ENCODE measurements at regions not wholly inside any gene's neighbourhood (a gene's known extent, or its start where the extent isn't known, plus 50 kb on each side); places are given as distances from the start of the nearest gene placed in this dataset.

GRCh38 chr6:165200178-165200577 is 109.2 kb downstream of the C6orf118 start:
- TF ChIP-seq EP300 (IDR thresholded peaks at IDR 0.05) (no peak), POLR2AphosphoS5 (IDR thresholded peaks at IDR 0.05) (no peak), POLR2A (IDR thresholded peaks at IDR 0.05) (no peak), CTCF (IDR thresholded peaks at IDR 0.05) (no peak)
- Histone ChIP-seq H3K36me3 (no peaks in the 10 kb centered on the region), H3K9me3 (peaks cover 7% of the 10 kb centered on the region), H3K27me3 (no peaks in the 10 kb centered on the region), H3K4me1 (no peaks in the 10 kb centered on the region), H3K4me3 (no peak overlapping the region), H3K27ac (no peak overlapping the region)
- 74% methylated on average over 1 of the region's 1 CpG for WGBS
- DNase-seq (ENCODE audit: low spot score in 2 of 2) = no peak

- H3K4me3 ChIP-seq = no peak overlapping the region
- H3K9me3 ChIP-seq = peaks cover 4% of the 10 kb centered on the region
- TF ChIP-seq EP300 (IDR thresholded peaks at IDR 0.05) (no peak), POLR2AphosphoS5 (IDR thresholded peaks at IDR 0.05) (no peak), POLR2A (IDR thresholded peaks at IDR 0.05) (no peak), CTCF (IDR thresholded peaks at IDR 0.05) (no peak)
- 79% methylated on average over 2 of the region's 2 CpGs for WGBS
- DNase-seq (ENCODE audit: low spot score in 2 of 2) = no peak
- H3K4me1 ChIP-seq = no peaks in the 10 kb centered on the region
- H3K36me3 ChIP-seq = no peaks in the 10 kb centered on the region
- H3K27ac ChIP-seq = no peak overlapping the region
- no peaks in the 10 kb centered on the region for H3K27me3 ChIP-seq
These were observed 117.9 kb downstream of the C6orf118 start for GRCh38 chr6:165191461-165191860.

- Histone ChIP-seq H3K27ac (no peak overlapping the region), H3K4me1 (no peaks in the 10 kb centered on the region), H3K4me3 (no peak overlapping the region), H3K27me3 (no peaks in the 10 kb centered on the region), H3K36me3 (no peaks in the 10 kb centered on the region), H3K9me3 (no peaks in the 10 kb centered on the region)
- no peak for TF ChIP-seq CTCF (IDR thresholded peaks at IDR 0.05)
- TF ChIP-seq POLR2AphosphoS5 (IDR thresholded peaks at IDR 0.05) = no peak
- no peak for TF ChIP-seq EP300 (IDR thresholded peaks at IDR 0.05)
- TF ChIP-seq POLR2A (IDR thresholded peaks at IDR 0.05) = no peak
- DNase-seq (ENCODE audit: low spot score in 2 of 2) = no peak
- WGBS = 80% methylated on average over 9 of the region's 10 CpGs
These were observed 122.8 kb downstream of the C6orf118 start for GRCh38 chr6:165186441-165187205.

- no peaks in the 10 kb centered on the region for H3K4me1 ChIP-seq
- no peak overlapping the region for H3K27ac ChIP-seq
- no peak for DNase-seq (ENCODE audit: low spot score in 2 of 2)
- TF ChIP-seq CTCF (IDR thresholded peaks at IDR 0.05) (no peak), EP300 (IDR thresholded peaks at IDR 0.05) (no peak), POLR2A (IDR thresholded peaks at IDR 0.05) (no peak), POLR2AphosphoS5 (IDR thresholded peaks at IDR 0.05) (no peak)
- no peaks in the 10 kb centered on the region for H3K27me3 ChIP-seq
- H3K36me3 ChIP-seq = no peaks in the 10 kb centered on the region
- WGBS = 77% methylated on average over 5 of the region's 7 CpGs
- no peak overlapping the region for H3K4me3 ChIP-seq
- no peaks in the 10 kb centered on the region for H3K9me3 ChIP-seq
These were observed 123.4 kb downstream of the C6orf118 start for GRCh38 chr6:165186041-165186440.

GRCh38 chr6:165184192-165184979 is 125.0 kb downstream of the C6orf118 start:
- Histone ChIP-seq H3K27me3 (no peaks in the 10 kb centered on the region), H3K4me3 (no peak overlapping the region), H3K4me1 (no peaks in the 10 kb centered on the region), H3K36me3 (no peaks in the 10 kb centered on the region), H3K9me3 (no peaks in the 10 kb centered on the region), H3K27ac (no peak overlapping the region)
- 61% methylated on average over 11 of the region's 11 CpGs for WGBS
- no peak for DNase-seq (ENCODE audit: low spot score in 2 of 2)
- no peak for TF ChIP-seq EP300 (IDR thresholded peaks at IDR 0.05)
- TF ChIP-seq POLR2A (IDR thresholded peaks at IDR 0.05) = no peak
- no peak for TF ChIP-seq CTCF (IDR thresholded peaks at IDR 0.05)
- TF ChIP-seq POLR2AphosphoS5 (IDR thresholded peaks at IDR 0.05) = no peak
